ENCODE measurements at regions not wholly inside any gene's neighbourhood (a gene's known extent, or its start where the extent isn't known, plus 50 kb on each side); places are given as distances from the start of the nearest gene placed in this dataset.

GRCh38 chr1:34286511-34286910 is 109.8 kb downstream of the C1orf94 start:
- no peak for TF ChIP-seq CTCF (IDR thresholded peaks at IDR 0.05)
- TF ChIP-seq EP300 (IDR thresholded peaks at IDR 0.05) = no peak
- no peak for TF ChIP-seq POLR2A (IDR thresholded peaks at IDR 0.05)
